ENCODE measurements at regions not wholly inside any gene's neighbourhood (a gene's known extent, or its start where the extent isn't known, plus 50 kb on each side); places are given as distances from the start of the nearest gene placed in this dataset.

DNA sequence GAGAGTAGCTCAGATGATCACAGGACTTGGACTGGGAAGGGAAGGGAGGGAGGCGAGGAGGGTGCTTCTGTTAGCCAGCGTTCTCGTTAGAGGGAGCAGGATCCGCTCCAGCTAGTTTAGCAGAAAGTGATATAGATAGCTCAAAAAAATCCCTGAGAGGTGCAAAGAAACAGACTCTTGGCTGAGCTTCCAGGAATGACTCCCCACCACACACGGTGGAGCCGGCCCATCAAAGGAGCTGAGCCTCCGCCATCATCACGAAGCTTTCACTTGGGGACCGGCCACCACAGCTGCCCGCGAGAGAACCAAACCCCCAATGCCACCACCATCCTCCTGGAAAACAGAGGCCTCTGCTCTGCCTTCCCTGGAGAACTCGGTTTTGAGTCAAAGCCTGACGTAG, 124.6 kb upstream of the BCL2L14 start:
- DNase-seq, result no peak

DNA sequence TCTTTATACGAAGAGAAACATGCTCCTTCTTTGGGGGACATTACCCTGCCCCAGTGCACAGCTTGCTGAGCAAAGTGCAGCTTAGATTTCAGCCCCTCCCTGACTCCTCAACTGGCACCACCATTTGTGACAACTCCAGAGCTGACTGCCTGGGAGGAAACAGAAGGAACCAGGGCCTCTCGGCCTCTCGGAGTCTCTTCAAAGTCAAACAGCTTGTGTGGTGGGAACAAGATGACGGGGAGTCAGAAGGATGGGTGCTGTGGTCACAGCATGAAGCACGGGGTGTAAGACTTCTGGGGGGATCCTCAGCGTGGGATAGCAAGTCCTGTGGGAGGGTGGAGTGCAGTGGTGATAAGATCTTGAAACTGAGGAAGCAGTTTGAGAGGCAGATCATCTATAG, 123.5 kb upstream of the BCL2L14 start:
- DNase-seq, result no peak

DNA sequence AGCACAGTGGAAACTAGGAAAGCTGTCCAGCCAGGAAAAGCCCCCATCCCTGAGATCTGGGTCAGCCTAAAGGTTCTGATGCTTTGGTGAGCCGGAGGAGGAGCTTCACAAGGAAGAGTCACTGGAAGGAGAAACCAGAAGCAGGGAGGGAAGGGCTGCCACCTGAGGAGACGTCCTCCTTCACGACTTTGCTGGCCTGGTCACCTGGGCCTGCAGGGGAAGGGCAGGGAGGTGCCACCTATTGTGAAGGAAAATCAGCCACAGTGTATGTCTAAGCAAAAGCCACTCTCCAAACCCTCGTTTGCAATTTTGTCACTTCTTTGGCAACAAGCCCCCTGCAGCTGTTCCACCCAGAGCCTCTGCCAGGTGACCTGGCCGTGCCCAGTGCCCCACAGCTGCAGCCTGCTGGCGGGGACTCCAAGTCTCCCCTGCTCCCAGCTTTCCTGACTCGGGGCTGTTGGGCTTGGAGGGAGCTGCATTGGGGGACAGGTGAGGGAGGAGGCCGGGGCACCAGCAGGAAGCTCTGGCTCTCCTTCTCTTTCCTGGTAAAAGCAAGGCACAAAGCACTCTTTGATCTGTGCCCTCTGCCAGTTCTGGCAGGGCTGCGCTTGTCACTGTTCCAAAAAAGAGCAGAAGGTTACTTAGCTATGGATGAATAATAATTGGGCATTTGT, 120.9 kb upstream of the BCL2L14 start:
- no peak for DNase-seq

DNA sequence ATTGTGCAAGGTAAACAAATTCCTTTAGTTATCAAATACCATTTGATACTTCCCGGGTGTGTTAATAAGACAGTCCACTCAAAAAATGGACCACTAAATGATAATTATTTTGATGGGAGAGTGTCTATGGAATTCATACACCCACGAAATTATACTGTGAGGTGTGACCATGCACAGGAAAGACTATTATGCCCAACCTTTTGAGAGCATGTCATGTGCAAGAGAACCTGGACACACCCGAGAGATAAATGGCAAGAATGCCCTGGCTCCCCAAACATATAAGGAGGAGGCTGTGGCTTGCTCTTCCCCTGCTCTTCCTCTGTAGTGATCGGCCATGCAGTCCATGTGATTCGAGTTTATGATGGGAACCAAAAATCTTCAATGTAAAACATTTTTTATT, 119.5 kb upstream of the BCL2L14 start:
- DNase-seq, result no peak

DNA sequence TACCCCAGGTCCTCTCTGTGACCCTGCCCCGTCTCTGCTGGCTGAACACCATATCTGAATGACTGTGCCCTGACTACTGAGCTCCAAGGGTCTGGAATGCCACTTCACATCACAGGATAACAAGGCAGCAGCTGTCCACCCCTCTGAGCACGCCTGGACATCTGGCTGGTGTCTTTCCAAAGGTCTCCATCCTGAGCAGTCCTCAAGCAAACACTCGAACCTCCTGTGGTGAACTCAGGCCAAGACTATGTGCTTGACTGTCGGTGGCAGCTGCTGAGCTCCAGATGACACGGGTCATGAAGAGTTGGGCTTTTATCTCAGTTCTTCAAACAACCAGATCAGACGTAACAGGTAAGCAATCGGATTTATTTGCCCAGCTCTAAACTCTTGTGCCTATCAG, 117.2 kb upstream of the BCL2L14 start:
- peak; percentile 41 for DNase-seq

DNA sequence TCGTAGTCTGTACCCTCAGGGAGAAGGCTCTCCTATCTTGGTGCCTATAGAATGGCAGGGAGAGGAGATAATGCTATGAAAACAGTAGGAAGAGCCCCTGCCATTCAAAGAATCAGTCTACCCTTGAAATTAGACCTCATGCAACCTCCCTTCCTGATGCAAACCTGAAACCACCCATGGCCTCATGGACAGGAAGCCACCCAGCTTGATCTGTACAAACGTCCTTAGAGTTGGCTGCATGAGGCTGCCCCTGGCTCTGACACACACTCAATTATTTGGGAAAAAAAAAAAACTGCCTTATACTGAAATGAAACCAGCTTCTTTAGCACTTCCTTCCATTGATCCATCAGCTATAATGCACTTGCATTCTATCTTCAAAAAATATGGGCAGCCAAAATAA, 116.6 kb upstream of the BCL2L14 start:
- no peak for DNase-seq

DNA sequence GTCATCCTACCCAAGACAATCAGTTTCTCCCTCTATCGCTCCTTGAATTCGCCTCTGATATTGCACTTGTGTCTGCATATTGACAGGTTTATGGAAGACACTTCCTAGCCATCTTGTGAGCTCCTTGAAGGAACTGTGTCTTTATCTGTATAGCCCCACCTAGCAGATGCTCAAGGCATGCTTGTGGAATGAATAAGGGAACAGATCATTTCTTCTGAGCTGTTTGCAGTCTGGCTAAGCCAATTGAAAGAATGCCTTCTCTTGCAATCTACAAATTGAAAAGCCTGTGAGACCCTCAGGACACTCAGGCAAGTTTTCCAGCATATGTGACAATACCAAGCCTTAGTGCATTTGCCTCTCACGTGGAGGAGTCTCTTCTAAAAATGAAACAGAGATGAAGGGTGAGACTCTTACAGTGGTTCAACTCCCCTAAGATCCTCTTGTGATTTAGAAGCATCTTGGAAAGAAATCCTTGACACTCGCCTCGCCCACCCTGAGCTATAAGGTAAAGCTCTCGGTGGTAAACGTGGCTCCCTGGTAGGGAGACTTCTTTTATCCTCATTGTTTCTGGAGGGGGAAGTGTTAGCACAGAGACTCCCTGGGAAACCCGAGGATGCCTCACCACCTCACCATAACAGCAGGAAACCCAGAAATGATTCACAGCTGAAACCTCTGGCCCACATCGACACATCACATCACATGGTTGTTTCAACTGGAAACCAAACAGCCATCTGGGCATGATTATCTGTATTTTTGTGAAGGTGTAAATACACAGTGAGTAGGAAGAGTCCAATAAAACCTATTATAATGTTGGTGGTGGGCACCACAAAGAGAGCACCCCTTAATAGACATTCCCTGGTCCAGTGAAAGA, 112.3 kb upstream of the BCL2L14 start:
- DNase-seq, result no peak

DNA sequence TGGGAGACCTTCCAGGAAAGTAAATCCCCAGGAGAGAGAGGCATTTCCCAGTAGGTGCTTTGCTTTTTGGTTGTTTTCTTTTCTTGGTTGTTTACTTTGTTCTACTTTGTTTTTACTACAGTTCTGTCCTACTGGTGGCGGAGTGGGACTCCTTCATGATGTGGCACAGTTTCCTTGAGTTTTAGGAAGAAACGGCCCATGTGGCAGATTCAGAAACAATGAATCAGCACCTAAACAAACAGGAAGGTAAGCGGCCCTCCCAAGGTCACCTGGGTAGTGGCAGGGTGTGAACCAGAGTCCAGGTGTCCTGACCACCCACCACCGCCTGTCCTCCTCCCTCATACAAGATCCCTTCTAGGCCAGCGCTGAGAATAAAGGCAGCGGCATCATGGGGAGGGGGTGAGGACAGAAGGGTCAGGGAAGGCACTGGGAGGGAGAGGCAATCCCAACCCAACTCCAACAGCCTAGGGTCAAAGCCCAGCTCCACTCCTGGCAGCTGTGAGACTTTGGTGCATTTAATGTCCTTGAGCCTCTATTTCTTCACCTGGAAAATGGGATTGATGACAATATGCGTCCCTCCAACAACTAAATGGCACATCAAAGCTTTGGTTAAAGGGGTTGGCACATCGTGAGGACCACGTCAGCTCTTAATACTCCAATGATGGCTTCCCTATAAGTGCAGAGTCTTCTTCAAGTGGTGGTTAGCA, 111.5 kb upstream of the BCL2L14 start:
- no peak for DNase-seq

DNA sequence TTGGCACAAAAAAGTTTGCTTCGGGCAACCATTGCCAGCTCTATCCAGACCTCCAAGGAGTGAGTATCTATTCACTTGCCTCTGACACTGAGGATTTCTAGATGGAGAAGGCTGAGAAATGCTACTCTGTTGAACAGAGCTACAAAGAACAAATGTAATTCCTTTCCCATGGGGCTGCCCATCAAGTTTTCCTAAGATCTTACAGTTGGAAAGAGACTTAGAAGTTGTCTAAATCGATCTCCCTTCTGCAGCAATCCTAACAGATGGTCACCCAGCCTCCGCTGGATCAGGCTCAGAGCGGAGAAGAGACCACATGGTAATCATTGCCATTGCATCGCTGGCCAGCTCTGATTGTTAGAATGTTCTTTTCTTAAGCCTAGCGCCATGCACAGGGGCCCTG, 110.1 kb upstream of the BCL2L14 start:
- DNase-seq, result no peak

DNA sequence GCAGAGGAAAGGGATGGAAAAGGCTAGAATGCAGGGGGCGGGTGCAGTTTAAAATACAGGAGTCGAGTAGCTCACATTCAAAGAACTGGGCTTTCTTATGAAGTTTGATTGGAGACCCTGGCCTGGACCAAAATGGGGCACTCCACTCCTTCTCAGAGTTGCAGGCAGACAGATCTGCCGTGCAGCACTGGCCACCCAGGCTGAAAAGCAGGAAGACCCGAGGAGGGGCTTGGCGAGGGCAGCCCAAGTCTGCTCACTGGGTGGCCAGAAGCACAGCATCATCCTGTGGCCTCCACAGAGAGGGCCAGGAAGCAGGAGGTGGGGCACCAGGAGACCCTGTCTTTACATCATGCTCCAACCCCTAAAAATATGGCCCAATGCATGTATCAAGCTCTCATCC, 109.1 kb upstream of the BCL2L14 start:
- no peak for DNase-seq

DNA sequence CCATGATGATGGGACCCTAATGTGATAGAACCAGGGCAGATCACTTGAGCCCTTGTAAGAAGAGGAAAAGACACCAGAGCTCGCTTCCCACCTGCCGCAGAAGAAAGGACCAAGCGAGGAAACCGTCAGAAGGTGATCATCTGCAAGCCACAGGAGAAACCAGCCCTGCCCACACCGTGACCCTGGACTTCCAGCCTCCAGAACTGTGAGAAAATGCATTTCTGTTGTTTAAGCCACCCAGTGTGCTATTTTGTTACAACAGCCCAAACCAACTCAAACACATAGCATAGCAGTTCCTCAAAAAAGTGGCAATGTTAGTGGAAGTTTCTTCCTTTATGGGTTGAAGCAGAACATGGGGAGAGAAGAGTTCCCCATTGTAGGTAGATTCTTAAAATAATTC, 107.9 kb upstream of the BCL2L14 start:
- DNase-seq, result no peak

DNA sequence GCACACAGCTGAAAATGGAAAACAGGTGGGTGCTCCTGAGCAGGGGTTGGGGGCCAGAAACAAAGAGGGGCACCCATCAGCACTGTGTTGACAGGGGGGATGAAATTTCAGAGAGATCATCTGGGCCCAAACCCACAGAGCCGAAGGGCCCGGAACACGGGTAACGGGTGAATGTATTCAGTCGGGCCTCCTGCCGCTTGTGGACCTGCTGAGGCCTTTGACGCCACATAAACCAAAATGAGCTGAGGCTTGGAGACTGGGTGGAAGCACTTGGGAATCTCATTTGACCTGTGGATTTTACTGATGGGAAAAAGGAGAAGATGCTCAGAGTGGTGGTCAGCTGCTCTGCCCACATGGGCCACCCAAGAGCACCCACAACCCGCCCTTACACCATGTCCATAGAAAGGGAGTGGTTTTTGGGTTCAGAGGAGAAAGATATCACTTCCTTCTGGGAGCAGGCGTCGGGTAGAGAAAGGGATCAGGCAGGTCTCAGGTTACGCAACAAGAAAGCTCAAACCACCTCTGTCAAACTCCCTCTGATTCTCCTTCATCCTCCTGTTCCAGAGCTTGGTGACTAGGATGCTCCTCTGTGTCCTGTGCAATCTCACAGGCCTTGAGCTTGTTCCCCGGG, 106.8 kb upstream of the BCL2L14 start:
- no peak for DNase-seq

DNA sequence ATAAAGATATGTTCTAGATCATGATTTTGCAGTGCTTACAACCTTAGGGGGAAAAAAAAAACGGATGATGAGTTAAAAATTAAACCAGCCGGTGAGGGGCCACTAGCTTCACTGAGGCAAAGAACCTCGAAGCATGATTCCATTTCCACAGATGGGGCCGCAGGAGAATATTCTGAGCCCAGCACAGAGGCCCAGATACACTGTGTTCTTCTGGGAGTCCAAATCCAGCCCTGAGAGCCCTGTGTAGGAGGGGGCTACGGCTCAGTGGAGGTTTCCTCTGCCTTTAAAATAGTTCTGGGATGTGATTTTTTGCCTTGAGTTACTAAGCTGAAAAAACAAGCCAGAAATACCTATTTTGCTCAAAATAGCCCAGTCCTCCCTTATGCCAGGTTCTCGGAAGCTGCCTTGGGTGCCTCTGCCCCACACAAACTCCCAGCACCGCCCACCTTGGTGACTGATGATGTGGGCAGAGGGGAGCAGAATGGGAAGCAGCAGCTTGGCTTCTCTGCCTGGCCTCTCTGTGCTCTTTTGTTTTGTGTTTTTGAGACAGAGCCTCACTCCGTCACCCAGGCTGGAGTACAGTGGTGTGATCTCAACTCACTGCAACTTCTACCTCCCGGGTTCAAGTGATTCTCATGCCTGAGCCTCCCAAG, 105.4 kb upstream of the BCL2L14 start:
- DNase-seq, result no peak

DNA sequence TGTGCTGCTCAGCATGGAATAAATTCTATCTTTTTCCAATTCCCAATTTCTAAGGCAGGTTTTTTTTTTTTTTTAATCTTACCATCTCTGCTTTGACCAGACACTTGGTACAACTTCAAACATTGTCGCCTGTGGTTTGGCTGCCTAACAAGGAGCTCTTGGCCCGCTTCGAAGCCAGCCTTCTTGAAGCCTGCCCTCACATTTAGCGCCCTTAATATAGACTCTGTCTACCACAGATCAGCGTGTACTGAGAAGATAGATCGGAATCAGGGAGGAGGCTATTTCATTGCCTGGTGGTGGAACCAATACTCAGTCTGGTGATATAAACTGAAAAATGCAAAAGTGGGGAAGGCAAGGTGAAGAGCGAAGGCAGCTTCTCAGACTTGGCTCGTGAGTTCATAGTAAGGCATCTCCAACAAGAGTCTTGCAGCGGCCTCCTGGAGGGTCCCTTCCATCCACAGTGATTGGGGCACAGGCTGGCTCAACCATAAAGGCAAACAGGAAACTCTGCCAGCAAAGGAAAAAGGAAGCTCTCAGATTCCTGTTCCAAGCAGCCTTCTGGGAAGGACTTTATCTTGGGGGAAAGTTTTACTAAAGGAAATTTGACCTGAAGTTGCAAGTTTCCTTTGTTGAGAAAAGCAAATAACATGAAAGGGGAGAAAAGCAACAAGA, 103.2 kb upstream of the BCL2L14 start:
- DNase-seq, result no peak

DNA sequence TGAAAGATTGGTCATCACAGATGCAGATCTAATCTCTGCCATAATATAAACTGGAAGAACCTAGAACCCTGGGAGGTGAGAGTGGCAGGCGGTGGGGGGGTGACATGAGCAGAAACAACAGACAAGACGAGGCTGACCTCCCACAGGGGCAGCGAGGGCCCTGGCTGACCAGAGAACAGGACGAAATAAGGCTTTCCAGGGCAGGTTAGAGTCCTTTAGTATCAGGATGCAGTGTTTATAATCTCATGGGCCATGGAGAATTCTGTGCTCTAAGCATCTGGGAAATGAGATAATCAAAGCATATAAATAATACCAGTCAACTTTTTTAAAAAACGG, 102.7 kb upstream of the BCL2L14 start:
- no peak for DNase-seq

DNA sequence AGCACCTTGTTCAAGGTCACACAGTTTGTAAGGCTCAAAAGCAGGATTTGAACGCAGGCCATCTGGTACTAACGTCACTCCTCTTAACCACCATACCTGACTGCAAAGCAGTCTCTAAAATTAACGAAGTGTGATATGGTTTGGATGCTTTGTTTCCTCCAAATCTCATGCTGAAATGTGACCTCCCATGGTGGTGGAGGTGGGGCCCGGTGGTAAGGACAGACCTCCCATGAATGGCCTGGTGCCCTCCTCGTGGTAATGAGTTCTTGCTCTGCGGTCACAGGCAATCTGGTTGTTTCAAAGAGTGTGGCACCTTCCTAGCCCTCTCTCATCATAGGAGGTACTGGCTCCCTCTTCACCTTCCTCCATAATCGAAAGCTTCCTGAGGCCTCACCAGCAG, 102.2 kb upstream of the BCL2L14 start:
- no peak for DNase-seq

DNA sequence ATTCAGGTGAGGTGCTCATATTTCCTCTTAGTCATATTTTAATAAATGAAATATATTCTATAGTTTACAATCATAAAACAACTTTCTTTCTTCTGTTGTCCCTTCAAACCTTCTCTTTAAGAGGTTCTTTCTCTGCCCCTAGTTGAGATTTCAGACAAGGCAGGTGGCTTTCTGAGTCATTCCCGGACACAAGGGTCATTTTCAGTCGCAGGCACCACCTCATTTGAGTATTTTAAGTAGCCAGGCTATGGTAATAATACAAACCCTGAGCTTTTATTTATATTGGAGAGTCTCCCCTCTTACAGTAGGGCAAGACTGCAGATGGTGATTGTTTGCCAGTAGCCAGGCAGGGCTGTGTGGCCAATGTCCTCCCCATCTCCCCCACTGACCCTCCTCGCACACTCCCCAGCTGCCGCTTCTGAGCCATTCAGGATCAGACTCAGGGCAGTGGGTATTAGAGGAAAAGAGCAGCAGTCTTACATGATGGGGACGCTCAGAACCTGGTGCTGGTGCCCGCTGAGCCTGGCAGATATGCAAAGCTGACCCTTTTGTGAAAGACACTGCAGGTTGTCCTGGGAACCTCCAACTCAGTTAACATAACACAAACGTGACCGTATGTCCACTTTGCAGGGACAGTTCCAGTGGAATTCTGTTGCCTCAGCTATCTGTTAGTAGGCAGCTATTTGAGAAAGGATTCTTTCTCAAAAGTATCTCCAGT, 101.1 kb upstream of the BCL2L14 start:
- peak; percentile 21 for DNase-seq

DNA sequence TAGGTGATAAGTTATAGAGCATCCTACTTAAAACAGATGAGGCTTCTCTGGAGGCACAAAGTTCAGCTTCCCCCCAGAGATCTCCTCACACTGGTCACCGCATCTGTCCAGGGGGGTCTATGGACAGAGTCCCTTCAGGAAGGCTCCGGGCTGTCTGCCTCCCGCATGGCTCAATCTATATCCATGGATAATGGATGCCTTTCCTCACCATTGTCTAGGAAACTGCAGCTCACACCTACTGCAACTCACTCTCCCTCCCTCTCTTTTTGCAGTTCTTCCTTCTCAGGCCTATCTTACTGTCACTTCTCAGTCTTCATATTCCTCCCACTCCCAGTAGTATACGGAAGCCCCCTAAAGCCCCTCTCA, 100.6 kb upstream of the BCL2L14 start:
- DNase-seq, result no peak

DNA sequence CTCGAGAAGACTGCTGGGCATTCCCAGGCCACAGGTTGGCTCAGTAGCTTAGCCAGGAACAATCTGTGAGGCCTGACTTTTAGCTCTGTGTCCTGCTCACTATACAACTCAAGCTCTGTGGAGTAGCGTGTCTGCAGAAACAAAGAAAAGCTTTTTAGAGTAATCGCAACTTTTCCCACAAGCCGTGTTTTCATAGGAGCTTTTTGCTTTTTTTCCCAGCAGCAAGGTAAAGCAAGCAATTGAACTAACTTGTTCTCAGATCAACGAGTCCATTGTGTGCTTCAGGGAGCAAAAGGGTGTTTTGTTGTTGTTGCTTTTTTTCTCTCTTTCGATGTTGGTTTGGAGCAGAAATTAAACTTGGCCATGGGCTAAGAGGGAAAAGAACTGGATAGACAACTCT, 97.3 kb upstream of the BCL2L14 start:
- no peak for DNase-seq

DNA sequence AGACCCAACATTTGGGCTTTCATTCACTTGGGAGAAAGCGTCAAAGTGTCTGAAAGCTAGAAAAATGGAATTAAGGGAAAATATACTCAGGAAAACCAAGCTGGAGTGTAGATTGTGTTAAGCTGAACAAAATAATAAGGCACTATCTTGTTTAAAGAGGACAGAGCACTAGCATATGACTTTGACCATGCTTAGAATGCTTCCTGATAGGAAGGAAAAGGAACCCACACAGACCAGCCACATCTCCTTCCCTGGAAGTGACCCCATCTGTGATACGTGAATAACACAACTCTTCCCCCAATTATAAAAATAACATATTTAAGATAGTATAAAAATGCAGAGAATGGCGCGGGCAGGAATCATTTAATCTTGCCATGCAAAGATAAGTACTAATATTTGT, 94.7 kb upstream of the BCL2L14 start:
- no peak for DNase-seq

DNA sequence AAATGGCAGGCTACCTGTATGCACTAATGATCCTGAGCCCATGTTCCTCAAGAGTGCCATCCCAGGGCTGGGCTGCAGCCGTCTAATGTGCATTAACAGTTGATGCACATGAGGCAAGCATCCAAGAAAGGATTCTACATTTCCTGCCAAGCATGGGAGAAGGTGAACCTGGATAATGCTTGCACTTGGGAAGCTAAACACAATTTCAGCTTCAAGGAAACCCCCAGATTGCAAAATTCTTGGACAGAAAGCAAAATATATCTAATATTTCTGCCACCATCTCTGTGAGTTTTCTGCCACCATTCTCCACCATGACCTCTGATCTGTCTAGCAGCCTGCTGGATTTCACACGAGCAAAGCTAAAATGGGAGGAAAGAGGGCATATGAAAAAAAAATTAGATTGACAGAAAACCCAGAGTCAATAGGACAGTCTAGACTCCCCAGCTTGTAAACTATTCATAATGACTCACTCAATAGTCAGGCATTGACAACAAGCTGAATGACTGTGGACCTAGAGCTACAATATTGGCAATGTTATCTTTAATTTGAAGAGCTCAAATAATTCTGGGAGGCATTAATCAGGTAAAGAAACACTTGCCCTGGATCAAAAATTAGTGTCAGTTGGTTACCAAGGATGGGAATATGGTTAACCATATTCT, 91.9 kb upstream of the BCL2L14 start:
- no peak for DNase-seq
